HL-60/S4 treated with retinoic acid at 250 ng/mL for 4 days and 3 days (cell line): ENCODE measurements at regions not wholly inside any gene's neighbourhood (a gene's known extent, or its start where the extent isn't known, plus 50 kb on each side); places are given as distances from the start of the nearest gene placed in this dataset.

Experiments
- in situ Hi-C: fragments of 300-500 bp; cut with MboI; formaldehyde crosslinking; loops from 2 replicates; pipeline ENCODE4 v1.7.0; 2022; ENCODE audit warnings: low sequenced_read_pairs

- in situ Hi-C loops: no loop called here
Measured at GRCh38 chr3:34225821-34226366, 427.5 kb downstream of the PDCD6IP start.

GRCh38 chr3:34229876-34230275 lies 431.4 kb downstream of the PDCD6IP start:
- in situ Hi-C loops: no loop called here

DNA sequence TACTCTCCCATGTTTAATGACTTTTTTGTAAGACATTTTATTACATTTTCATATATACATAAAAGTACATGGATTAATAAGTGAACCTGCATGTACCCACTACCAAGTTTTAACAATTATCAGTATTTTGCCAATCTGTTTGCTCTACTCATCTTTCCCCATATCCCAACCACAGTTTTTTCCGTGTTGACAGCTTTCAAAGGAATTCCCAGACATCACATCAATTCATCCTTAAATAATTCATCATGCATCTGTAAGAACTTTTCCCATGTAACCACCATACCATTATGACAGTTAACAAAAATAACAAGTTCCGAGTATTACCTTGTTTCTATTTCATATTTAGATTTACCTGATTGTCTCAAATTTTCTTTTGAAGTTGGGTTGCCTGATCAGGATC lies 436.7 kb downstream of the PDCD6IP start:
- in situ Hi-C loops: no loop called here

DNA sequence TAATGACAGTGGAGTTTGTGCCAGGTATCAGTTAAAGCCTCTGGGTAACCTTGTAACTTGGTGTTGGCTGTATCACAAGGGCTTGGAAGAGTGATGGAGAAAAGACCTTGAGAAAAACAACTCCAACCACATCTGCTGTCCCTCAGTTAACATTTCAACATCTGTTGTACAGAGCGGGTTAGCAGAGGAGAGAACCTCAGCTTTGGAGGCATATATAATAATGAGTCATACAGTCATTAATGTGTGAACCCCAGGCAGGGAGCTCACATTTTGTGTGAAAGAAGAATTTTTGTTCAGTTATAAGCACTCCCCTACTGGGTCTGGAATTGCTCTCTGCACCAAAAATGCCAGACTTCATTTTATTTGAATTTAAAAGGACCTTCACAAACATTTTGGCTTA lies 439.5 kb downstream of the PDCD6IP start:
- in situ Hi-C loops: no loop called here

- in situ Hi-C loops: no loop called here
Measured at GRCh38 chr3:34238407-34238806, 440.0 kb downstream of the PDCD6IP start.

- in situ Hi-C loops: no loop called here
Measured at GRCh38 chr3:34239287-34239686, 440.9 kb downstream of the PDCD6IP start.

DNA sequence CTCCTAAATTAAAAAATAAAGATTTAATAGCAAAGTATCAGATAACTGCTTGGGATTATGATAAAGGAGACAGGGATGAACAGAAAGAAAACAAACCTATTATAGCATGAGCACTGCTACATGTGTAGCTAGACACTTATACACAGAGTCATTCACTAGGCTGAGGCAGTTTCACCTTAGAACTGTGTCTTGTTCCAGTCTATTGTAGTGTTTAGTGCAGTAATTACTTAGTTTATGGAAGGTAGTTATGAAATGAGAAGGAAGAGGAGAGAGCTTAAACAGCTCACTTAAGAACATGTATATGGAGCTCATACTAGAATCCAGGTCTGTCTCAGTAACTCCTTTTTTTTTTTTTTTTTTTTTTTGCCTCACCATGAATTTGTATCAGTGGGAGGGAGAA lies 441.4 kb downstream of the PDCD6IP start:
- in situ Hi-C loops: no loop called here

GRCh38 chr3:34247401-34247800 lies 449.0 kb downstream of the PDCD6IP start:
- in situ Hi-C loops: no loop called here

DNA sequence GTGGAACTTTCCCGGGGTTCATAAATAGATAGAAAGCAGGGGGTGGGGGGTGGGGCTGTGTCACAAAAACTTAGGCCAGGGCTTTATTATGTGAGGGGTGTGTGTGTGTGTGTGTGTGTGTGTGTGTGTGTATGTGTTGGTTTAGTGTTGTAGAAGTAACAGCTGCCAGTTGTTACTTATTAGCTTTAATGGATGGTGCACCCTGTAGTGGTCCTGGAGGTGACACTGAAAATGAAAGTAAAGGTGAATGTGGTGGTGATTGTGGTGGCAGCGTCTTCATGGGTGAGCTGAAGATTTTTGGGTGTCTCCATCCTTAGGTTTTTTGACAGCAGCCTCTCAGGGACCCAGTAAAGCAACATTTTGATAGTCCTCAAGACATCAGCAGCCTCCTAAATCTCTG lies 449.9 kb downstream of the PDCD6IP start:
- in situ Hi-C loops: no loop called here

DNA sequence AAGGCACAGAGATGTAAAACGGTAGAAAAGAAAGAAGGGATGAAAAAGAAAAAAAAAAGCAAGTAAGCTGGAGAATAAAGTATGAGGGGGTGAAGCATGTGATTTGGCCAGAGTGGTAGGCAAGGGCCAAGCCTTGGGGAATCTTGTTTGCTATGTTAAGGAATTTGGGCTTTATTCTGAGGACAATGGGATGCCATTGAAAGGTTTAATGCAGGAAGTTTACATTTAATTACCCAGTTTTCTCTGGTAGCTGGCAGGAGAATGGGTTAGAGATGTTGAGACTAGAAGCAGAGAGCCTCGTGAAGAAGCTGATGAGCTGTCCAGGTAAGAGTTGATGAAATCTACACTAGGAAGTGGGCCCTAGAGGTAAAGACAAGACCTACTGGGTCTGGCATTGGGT lies 455.9 kb downstream of the PDCD6IP start:
- in situ Hi-C loops: no loop called here

DNA sequence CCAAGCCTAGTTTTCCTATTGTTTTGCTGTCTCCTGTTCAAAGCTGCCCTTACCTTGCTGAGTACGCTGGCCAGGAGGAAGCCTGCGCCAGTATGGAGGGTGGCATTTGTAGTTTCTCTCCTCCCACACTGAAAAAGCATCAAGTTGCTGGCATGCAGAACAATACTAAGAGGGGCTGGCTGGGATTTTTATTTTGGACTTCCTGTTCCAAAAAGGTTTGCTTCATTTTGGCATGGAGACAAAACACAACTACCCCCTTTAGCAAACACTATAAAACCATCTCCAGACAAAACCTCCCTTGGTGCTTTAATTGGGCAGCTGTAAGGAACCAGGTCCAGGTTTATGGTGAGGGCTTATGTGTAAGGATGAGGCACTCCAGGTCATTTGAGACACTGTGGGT lies 457.6 kb downstream of the PDCD6IP start:
- in situ Hi-C loops: no loop called here

DNA sequence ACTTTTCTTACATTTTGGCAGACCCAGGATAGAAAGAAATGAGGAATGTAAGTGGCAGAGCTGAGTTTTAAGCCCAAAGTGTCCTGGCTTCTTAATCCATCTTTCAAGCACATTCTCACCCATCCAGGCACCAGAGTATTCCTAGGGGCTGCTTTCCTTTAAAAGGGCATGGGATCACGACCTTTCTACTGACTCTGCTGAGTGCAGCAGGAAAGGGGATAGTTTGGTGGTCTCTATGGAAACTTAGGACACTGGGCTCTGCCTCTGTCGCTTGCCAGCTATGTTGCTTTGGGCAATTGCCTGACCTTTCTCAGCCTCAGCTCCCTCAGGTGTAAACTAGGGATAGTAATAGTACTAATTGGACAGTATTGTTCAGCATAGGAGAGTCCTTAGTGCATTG lies 458.4 kb downstream of the PDCD6IP start:
- in situ Hi-C loops: no loop called here

DNA sequence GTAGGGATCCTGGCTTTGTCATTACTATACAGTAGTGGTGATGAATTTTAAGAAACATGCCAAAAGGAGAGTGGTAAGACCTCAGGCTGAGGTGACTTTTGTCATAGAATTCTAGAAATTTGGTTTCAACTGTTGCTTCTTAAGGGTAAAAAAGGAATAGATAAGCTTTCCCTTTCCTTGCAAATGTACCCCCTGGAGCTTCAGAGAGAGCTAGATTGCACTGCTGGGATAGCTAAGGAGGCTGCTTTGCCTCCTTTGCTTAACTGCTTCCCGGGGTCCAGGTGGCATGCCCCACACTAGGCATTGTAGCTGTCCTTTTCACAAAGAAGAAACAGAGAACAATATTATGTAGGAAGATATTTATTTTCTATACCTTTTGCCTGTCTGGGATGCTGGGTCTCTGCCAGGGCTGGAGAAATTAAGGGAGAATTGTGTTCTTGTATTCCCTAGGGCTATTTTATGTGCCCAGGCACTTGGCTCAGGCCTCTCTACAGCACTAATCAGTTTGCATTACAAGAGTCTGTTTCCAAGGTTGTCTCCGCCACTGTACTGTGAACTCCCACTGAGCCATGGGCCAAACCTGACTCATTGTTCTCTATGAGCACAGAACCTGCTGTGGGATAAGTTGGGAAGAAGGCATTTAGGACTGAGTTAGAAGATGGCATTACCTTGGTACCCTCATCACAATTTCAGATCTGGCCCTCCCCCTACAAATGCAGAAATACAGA lies 460.0 kb downstream of the PDCD6IP start:
- in situ Hi-C loops: no loop called here

GRCh38 chr3:34260271-34261000 lies 462.0 kb downstream of the PDCD6IP start:
- in situ Hi-C loops: no loop called here

DNA sequence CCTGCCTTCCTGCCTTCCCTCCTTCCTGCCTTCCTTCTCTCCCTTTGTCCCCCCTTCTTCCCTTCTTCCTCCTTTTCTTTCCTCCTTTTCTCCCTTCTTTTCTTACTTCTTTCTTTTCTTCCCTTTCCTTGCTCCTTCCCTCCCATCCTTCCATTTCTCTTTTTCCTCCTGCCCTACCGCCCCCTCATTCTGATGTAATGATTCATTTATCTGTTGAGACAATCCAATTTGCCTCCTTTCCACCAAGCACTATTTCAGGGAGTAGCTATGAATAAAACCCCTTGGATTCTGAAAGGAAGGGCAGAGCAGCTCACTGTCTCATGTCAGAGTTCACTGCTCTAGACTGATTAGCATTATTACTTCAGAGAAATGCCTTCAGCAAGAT lies 462.6 kb downstream of the PDCD6IP start:
- in situ Hi-C loops: no loop called here

- in situ Hi-C loops: no loop called here
Measured at GRCh38 chr3:34263101-34263621, 464.7 kb downstream of the PDCD6IP start.

DNA sequence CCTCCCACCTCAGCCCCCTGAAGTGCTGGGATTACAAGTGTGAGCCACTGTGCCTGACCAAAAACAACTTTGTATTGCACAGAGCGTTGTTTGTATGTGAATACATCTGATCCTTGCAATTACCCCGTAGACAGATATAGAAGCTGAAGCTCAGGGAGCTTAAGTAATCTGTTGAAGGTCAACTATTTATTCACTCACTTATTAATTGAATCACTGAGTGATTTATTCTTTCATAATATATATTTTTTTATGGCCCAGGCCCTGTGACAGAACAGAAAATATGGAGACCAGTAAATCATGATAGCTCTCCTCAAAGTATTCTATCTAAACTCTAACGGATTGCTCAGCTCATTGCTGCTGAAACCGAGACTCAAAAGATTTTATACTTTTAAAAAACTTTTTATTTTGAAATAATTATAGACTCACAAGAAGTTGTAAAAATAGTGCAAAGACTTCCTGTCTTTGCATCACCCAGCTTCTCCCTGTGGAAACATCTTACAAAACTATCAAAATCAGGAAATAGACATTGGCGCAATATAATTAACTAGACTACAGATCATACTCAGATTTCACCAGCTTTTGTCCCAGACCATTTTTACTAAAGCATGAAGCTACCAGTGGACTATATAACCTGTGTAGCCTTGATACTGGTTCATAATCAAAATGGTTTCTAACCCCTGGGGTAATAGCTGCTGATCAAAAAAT lies 466.1 kb downstream of the PDCD6IP start:
- in situ Hi-C loops: no loop called here

- in situ Hi-C loops: no loop called here
Measured at GRCh38 chr3:34267088-34267487, 468.7 kb downstream of the PDCD6IP start.

- in situ Hi-C loops: no loop called here
Measured at GRCh38 chr3:34268032-34268709, 469.7 kb downstream of the PDCD6IP start.

DNA sequence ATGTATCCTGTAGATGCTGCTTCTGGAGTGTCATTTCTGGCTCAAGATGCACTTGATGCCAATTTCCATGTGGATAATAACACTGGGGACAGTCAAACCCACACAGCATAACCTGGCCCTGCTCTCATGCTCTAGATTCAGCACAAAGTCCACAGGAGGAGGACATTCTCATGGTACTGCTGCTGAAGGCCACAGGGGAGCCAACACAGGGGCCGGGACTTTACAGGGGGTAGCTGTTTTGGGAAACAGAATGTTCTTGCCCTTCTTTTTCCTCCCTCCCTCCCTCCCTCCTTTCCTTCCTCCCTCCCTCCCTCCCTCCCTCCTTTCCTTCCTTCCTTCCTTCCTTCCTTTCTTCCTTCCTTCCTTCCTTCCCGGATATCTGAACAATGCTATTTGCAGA lies 477.4 kb downstream of the PDCD6IP start:
- in situ Hi-C loops: no loop called here

GRCh38 chr3:34276342-34276741 lies 477.9 kb downstream of the PDCD6IP start:
- in situ Hi-C loops: no loop called here
